HepG2 (cell line): ENCODE measurements at regions not wholly inside any gene's neighbourhood (a gene's known extent, or its start where the extent isn't known, plus 50 kb on each side); places are given as distances from the start of the nearest gene placed in this dataset.

Source experiments
- ATAC-seq: fragments of 200-7000 bp; cut with Tn5 transposase; 3 replicates; pipeline ENCODE4 v1.9.1; 2020; ENCODE audit warnings: mild to moderate bottlenecking, moderate library complexity
- BruUV-seq: library from RNA; stranded (reverse); fragments of 400-500 nt; replicated peaks from 2 replicates; lab custom pipeline; 2021; lab: Mats Ljungman, UMichigan
- CTCF ChIA-PET: fragments of 300-600 bp; formaldehyde crosslinking; extraction: SDS; loops from one replicate; lab custom pipeline; 2021; ENCODE audit warnings: low total read pairs, inconsistent platforms, low intra/inter-chr PET ratio; lab: Yijun Ruan, JAX
- POLR2A ChIA-PET: fragments of 350-600 bp; sonication (Branson Sonifier 250); formaldehyde crosslinking; loops from one replicate; lab custom pipeline; 2020; ENCODE audit warnings: antibody characterized with exemption, inconsistent platforms; lab: Yijun Ruan, JAX
- DNase-seq: peaks from one replicate; pipeline ENCODE4 v3.0.0-alpha.2; 2015; ENCODE audit warnings: low spot score
- FAIRE-seq: peaks from 3 replicates; lab custom pipeline; 2011; peaks lifted over from hg19 to GRCh38; lab: Jason Lieb, UNC
- H2AFZ ChIP-seq: one replicate; pipeline ENCODE4 v1.6.1; 2011; ENCODE audit warnings: low read length, inconsistent platforms
- H3K27ac ChIP-seq: fragments of 300-600 bp; 3 replicates; pipeline ENCODE4 v1.8.0; 2011; ENCODE audit warnings: mixed run types, mild to moderate bottlenecking, mixed read lengths, low read length, inconsistent platforms; ENCODE audit not compliant: insufficient read depth; ENCODE audit errors: extremely low read length
- H3K27me3 ChIP-seq, 2 experiments: fragments of 200-600 bp in 1 of 2; 2 replicates in 1 of 2; 3 replicates in 1 of 2; pipeline versions ENCODE4 v1.6.0 to v1.8.0; 2011; ENCODE audit warnings: low read length in 2 of 2, mild to moderate bottlenecking in 2 of 2, moderate library complexity in 2 of 2, inconsistent platforms in 1 of 2; ENCODE audit not compliant: insufficient read depth in 2 of 2, control insufficient read depth in 1 of 2
- H3K36me3 ChIP-seq, 2 experiments: fragments of 200-600 bp in 1 of 2; replicated peaks in 1 of 2; 2 replicates in 1 of 2; 3 replicates in 1 of 2; pipeline versions ENCODE4 v1.5.1 to v1.8.0; 2011; ENCODE audit warnings: low read length in 2 of 2, inconsistent platforms in 1 of 2; ENCODE audit not compliant: insufficient read depth in 2 of 2, control insufficient read depth in 1 of 2
- H3K4me1 ChIP-seq: 2 replicates; pipeline ENCODE4 v1.5.1; 2012; ENCODE audit warnings: low read length, inconsistent platforms; ENCODE audit not compliant: insufficient read depth
- H3K4me2 ChIP-seq: 2 replicates; pipeline ENCODE4 v1.6.0; 2011; ENCODE audit warnings: low read depth, low read length, inconsistent platforms
- H3K4me3 ChIP-seq, 3 experiments: fragments of 200-600 bp in 1 of 3; sonication (generic), shearing (Covaris generic) in 1 of 3; replicated peaks in 1 of 3; 2 replicates each; pipeline ENCODE4 v1.5.1; 2011 to 2016; ENCODE audit warnings: low read length in 3 of 3, inconsistent platforms in 2 of 3, low read depth in 2 of 3, mild to moderate bottlenecking in 2 of 3, control low read depth in 1 of 3, mixed read lengths in 1 of 3; ENCODE audit not compliant: insufficient read depth in 1 of 3
- H3K79me2 ChIP-seq: one replicate; pipeline ENCODE4 v1.6.1; 2011; ENCODE audit warnings: low read length, inconsistent platforms; ENCODE audit not compliant: insufficient read depth
- H3K9ac ChIP-seq: 2 replicates; pipeline ENCODE4 v1.6.0; 2011; ENCODE audit warnings: mild to moderate bottlenecking, low read depth, low read length, inconsistent platforms; ENCODE audit not compliant: insufficient read depth
- H3K9me3 ChIP-seq: 2 replicates; pipeline ENCODE4 v1.5.1; 2012; ENCODE audit warnings: mild to moderate bottlenecking, low read length
- H4K20me1 ChIP-seq: 2 replicates; pipeline ENCODE4 v1.6.0; 2011; ENCODE audit warnings: inconsistent platforms, mild to moderate bottlenecking, low read length, moderate library complexity; ENCODE audit not compliant: insufficient read depth
- ATAD3A ChIP-seq: sonication (generic); formaldehyde crosslinking; IDR thresholded peaks from 2 replicates; pipeline ENCODE4 v1.4.0; 2020; ENCODE audit warnings: missing genetic modification reagents
- CCAR2 ChIP-seq: fragments of 200-400 bp; formaldehyde crosslinking; optimal IDR thresholded peaks from 2 replicates; pipeline ENCODE3; 2018; ENCODE audit warnings: low read depth, mild to moderate bottlenecking, low read length, moderate library complexity
- MXD4 ChIP-seq: IDR thresholded peaks from 2 replicates; pipeline ENCODE4 v1.6.1; 2016; ENCODE audit warnings: mild to moderate bottlenecking, missing biosample characterization, missing genetic modification reagents
- NCOA5 ChIP-seq: sonication (generic); formaldehyde crosslinking; IDR thresholded peaks from 2 replicates; pipeline ENCODE4 v1.4.0; 2020; ENCODE audit warnings: missing genetic modification reagents
- REXO4 ChIP-seq: sonication (generic); formaldehyde crosslinking; IDR thresholded peaks from 2 replicates; pipeline ENCODE4 v1.8.0; 2022; ENCODE audit warnings: missing genetic modification reagents, mild to moderate bottlenecking, borderline replicate concordance
- TGIF2 ChIP-seq: IDR thresholded peaks from 2 replicates; pipeline ENCODE4 v1.6.1; 2016; ENCODE audit warnings: control low read depth, missing compliant biosample characterization
- ZGPAT ChIP-seq: IDR thresholded peaks from 2 replicates; pipeline ENCODE4 v1.6.1; 2016; ENCODE audit warnings: mild to moderate bottlenecking
- ZIK1 ChIP-seq: sonication (generic); formaldehyde crosslinking; IDR thresholded peaks from 2 replicates; pipeline ENCODE4 v1.5.0; 2020; ENCODE audit warnings: mild to moderate bottlenecking, low read depth, missing genetic modification reagents, borderline replicate concordance
- ZNF18 ChIP-seq: sonication (generic); formaldehyde crosslinking; IDR thresholded peaks from 2 replicates; pipeline ENCODE4 v1.8.0; 2022; ENCODE audit warnings: mild to moderate bottlenecking, missing genetic modification reagents; ENCODE audit not compliant: insufficient replicate concordance
- ZNF235 ChIP-seq: sonication (generic); formaldehyde crosslinking; IDR thresholded peaks from 2 replicates; pipeline ENCODE4 v1.8.1; 2023; ENCODE audit warnings: mild to moderate bottlenecking, missing genetic modification reagents, borderline replicate concordance
- ZNF337 ChIP-seq: sonication (generic); formaldehyde crosslinking; IDR thresholded peaks from 2 replicates; pipeline ENCODE4 v1.5.1; 2020; ENCODE audit warnings: missing genetic modification reagents, low read depth, mild to moderate bottlenecking, borderline replicate concordance
- ZSCAN25 ChIP-seq: sonication (generic); formaldehyde crosslinking; IDR thresholded peaks from 2 replicates; pipeline ENCODE4 v1.8.0; 2022; ENCODE audit warnings: mild to moderate bottlenecking, missing genetic modification reagents
- ZSCAN9 ChIP-seq: IDR thresholded peaks from 2 replicates; pipeline ENCODE4 v1.6.1; 2016; ENCODE audit warnings: borderline replicate concordance
- WGBS: methylation state at CpG from one replicate; pipeline ENCODE4 v1.1.6; 2017; ENCODE audit warnings: low lambda C conversion rate; 5-methylcytosine and 5-hydroxymethylcytosine counted together
- in situ Hi-C: cut with HindIII; loops from 2 replicates; pipeline ENCODE4 v1.10.0; 2017; ENCODE audit warnings: low pct_unique_long_range_greater_than_20kb; ENCODE audit not compliant: extremely low pct_ligation_motif_present
- intact Hi-C: fragments of 100-400 bp; cut with micrococcal nuclease; formaldehyde crosslinking; loops from one replicate; pipeline ENCODE4 v1.10.0; 2022; ENCODE audit not compliant: unreplicated experiment
- TF ChIP-seq, protein P1 (sequence below): sonication (generic); formaldehyde crosslinking; IDR thresholded peaks from 2 replicates; pipeline ENCODE4 v1.4.0; 2020; ENCODE audit warnings: mild to moderate bottlenecking, missing genetic modification reagents
- TF ChIP-seq, protein P2 (sequence below): sonication (generic); formaldehyde crosslinking; IDR thresholded peaks from 2 replicates; pipeline ENCODE4 v1.9.0; 2022; ENCODE audit warnings: low read depth, missing genetic modification reagents

GRCh38 chr4:164319688-164320087, 434.2 kb upstream of the SMIM31 start:
- H3K9me3 ChIP-seq = no peaks in the 10 kb centered on the region
- TF ChIP-seq ZNF18 (CRISPR knock-in tag) = no peak
- TF ChIP-seq, protein P1, sequence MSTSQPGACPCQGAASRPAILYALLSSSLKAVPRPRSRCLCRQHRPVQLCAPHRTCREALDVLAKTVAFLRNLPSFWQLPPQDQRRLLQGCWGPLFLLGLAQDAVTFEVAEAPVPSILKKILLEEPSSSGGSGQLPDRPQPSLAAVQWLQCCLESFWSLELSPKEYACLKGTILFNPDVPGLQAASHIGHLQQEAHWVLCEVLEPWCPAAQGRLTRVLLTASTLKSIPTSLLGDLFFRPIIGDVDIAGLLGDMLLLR (CRISPR knock-in tag) = no peak
- TF ChIP-seq, all 625 proteins: peak for 0
- FAIRE-seq (no peak), ATAC-seq (no peak), DNase-seq (no peak)
- ChIA-PET POLR2A (no interaction called here), CTCF (no interaction called here)
- H3K36me3 ChIP-seq = no peaks in the 10 kb centered on the region
- intact Hi-C loops (no loop called here), in situ Hi-C loops (no loop called here)
- no peaks in the 10 kb centered on the region for H4K20me1 ChIP-seq
- BruUV-seq = no TSS peak
- H3K27me3 ChIP-seq = no peaks in the 10 kb centered on the region
- no peak overlapping the region for H3K4me3 ChIP-seq
- H3K4me1 ChIP-seq = no peaks in the 10 kb centered on the region
- no peak overlapping the region for H3K9ac ChIP-seq
- no peak overlapping the region for H2AFZ ChIP-seq
- H3K79me2 ChIP-seq = no peaks in the 10 kb centered on the region
- no peak overlapping the region for H3K27ac ChIP-seq
- no peak overlapping the region for H3K4me2 ChIP-seq

DNA sequence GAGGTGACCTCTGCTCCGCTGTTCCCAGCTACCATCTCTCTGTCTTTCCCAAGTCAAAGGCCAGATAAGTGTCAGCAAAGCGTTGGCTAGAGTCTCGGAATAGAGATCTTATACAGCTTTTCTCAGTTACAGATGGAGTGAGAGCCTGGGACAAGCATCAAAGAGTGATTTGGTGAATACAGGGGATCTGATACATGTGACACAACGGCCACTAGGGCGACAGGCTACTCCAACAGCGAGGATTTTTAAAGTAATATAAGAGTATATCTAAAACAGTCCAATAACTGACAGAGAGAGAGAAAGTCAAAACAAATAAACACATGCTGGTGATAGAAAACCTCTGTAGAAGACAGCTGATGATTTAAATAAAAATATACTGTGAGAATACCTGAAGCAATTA, 433.1 kb upstream of the SMIM31 start:
- H3K36me3 ChIP-seq = no peaks in the 10 kb centered on the region
- no TSS peak for BruUV-seq
- ATAC-seq (no peak), DNase-seq (no peak), FAIRE-seq (no peak)
- 0% methylated on average over 6 of the region's 6 CpGs for WGBS
- no peak overlapping the region for H3K9ac ChIP-seq
- intact Hi-C loops = no loop called here
- no peak overlapping the region for H3K4me2 ChIP-seq
- no peak overlapping the region for H3K4me3 ChIP-seq
- ChIA-PET POLR2A (no interaction called here), CTCF (no interaction called here)
- H4K20me1 ChIP-seq = no peaks in the 10 kb centered on the region
- H3K79me2 ChIP-seq = no peaks in the 10 kb centered on the region
- no peaks in the 10 kb centered on the region for H3K4me1 ChIP-seq
- no peaks in the 10 kb centered on the region for H3K27me3 ChIP-seq
- no peaks in the 10 kb centered on the region for H3K9me3 ChIP-seq
- in situ Hi-C loops = no loop called here
- H2AFZ ChIP-seq = no peak overlapping the region
- H3K27ac ChIP-seq = no peak overlapping the region
- TF ChIP-seq NCOA5 (CRISPR knock-in tag) (no peak), TGIF2 (CRISPR knock-in tag) (no peak), CCAR2 (no peak), MXD4 (CRISPR knock-in tag) (no peak), ZSCAN9 (CRISPR knock-in tag) (no peak), ZNF235 (CRISPR knock-in tag) (no peak), ZIK1 (no peak), ZGPAT (CRISPR knock-in tag) (no peak), REXO4 (CRISPR knock-in tag) (no peak), ZSCAN25 (no peak), ZNF337 (CRISPR knock-in tag) (no peak), ATAD3A (CRISPR knock-in tag) (no peak)
- TF ChIP-seq, protein P2, sequence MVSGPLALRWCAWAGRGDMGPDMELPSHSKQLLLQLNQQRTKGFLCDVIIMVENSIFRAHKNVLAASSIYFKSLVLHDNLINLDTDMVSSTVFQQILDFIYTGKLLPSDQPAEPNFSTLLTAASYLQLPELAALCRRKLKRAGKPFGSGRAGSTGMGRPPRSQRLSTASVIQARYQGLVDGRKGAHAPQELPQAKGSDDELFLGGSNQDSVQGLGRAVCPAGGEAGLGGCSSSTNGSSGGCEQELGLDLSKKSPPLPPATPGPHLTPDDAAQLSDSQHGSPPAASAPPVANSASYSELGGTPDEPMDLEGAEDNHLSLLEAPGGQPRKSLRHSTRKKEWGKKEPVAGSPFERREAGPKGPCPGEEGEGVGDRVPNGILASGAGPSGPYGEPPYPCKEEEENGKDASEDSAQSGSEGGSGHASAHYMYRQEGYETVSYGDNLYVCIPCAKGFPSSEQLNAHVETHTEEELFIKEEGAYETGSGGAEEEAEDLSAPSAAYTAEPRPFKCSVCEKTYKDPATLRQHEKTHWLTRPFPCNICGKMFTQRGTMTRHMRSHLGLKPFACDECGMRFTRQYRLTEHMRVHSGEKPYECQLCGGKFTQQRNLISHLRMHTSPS (CRISPR knock-in tag) = no peak
